K562 (cell line): ENCODE measurements at regions not wholly inside any gene's neighbourhood (a gene's known extent, or its start where the extent isn't known, plus 50 kb on each side); places are given as distances from the start of the nearest gene placed in this dataset.

Experiments
- CREB1 ChIP-seq, 2 experiments: sonication (generic) in 1 of 2; formaldehyde crosslinking in 1 of 2; IDR thresholded peaks; 2 replicates each; pipeline versions ENCODE4 v1.6.1 to v1.8.0; 2012 to 2022; ENCODE audit warnings: inconsistent platforms in 1 of 2, mild to moderate bottlenecking in 1 of 2, missing genetic modification reagents in 1 of 2, moderate library complexity in 1 of 2
- DIDO1 ChIP-seq: fragments of 450-650 bp; IDR thresholded peaks from 2 replicates; pipeline ENCODE4 v1.6.1; 2016; ENCODE audit warnings: low read depth, missing biosample characterization, missing genetic modification characterization
- MYNN ChIP-seq, 2 experiments: sonication (generic); formaldehyde crosslinking in 1 of 2; IDR thresholded peaks; 2 replicates each; pipeline versions ENCODE4 v1.5.0 to v1.6.1; 2016 to 2020; ENCODE audit warnings: antibody characterized with exemption in 1 of 2, missing genetic modification reagents in 1 of 2
- ZFP30 ChIP-seq: fragments of 250-450 bp; sonication (Bioruptor Pico); IDR thresholded peaks from 2 replicates; pipeline ENCODE4 v1.8.0; 2022; ENCODE audit warnings: moderate library complexity, mild to moderate bottlenecking, inconsistent platforms, borderline replicate concordance
- TF ChIP-seq, protein P1 (sequence below): IDR thresholded peaks from 3 replicates; pipeline ENCODE4 v1.6.1; 2011; ENCODE audit warnings: borderline replicate concordance, mild to moderate bottlenecking; ENCODE audit not compliant: insufficient read length, insufficient read depth

- TF ChIP-seq, protein P1, sequence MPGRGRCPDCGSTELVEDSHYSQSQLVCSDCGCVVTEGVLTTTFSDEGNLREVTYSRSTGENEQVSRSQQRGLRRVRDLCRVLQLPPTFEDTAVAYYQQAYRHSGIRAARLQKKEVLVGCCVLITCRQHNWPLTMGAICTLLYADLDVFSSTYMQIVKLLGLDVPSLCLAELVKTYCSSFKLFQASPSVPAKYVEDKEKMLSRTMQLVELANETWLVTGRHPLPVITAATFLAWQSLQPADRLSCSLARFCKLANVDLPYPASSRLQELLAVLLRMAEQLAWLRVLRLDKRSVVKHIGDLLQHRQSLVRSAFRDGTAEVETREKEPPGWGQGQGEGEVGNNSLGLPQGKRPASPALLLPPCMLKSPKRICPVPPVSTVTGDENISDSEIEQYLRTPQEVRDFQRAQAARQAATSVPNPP, result no peak
- no peak for TF ChIP-seq DIDO1
- no peak for TF ChIP-seq MYNN (IDR thresholded peaks at IDR 0.05)
- no peak for TF ChIP-seq MYNN (CRISPR knock-in tag; IDR thresholded peaks at IDR 0.05)
- TF ChIP-seq ZFP30, result no peak
- TF ChIP-seq CREB1 (IDR thresholded peaks at IDR 0.05), result no peak
- no peak for TF ChIP-seq CREB1 (CRISPR knock-in tag; IDR thresholded peaks at IDR 0.05)
These were observed 225.7 kb downstream of the CBLN1 start for GRCh38 chr16:49055824-49056545.
